CD4-positive, CD25-positive, alpha-beta regulatory T cell (primary cell): ENCODE measurements at regions not wholly inside any gene's neighbourhood (a gene's known extent, or its start where the extent isn't known, plus 50 kb on each side); places are given as distances from the start of the nearest gene placed in this dataset.

ENCODE experiments used
- ATAC-seq, 2 donors: fragments of 150-1000 bp; cut with Tn5 transposase; one replicate each; pipeline ENCODE4 v1.10.0; 2021; ENCODE audit warnings: low read depth in 2 of 2, moderate number of reproducible peaks in 2 of 2, moderate library complexity in 1 of 2
- DNase-seq, 3 donors: peaks; one replicate each; pipeline versions ENCODE4 v3.0.0 to v3.0.0-alpha.2; 2012 to 2022; ENCODE audit warnings: mixed read lengths in 1 of 3
- H3K27ac ChIP-seq: one replicate; pipeline ENCODE4 v1.7.0; 2013; ENCODE audit warnings: mild to moderate bottlenecking, low read length; ENCODE audit not compliant: insufficient read depth, poor library complexity, severe bottlenecking
- H3K27me3 ChIP-seq: one replicate; pipeline ENCODE4 v1.7.0; 2013; ENCODE audit warnings: low read length; ENCODE audit not compliant: control insufficient read depth, insufficient read depth
- H3K36me3 ChIP-seq: one replicate; pipeline ENCODE4 v1.7.0; 2013; ENCODE audit warnings: mild to moderate bottlenecking, low read length, moderate library complexity; ENCODE audit not compliant: control insufficient read depth, insufficient read depth
- H3K4me1 ChIP-seq: 2 replicates; pipeline ENCODE4 v1.7.0; 2013; ENCODE audit warnings: mild to moderate bottlenecking, low read length; ENCODE audit not compliant: insufficient read depth, control insufficient read depth, poor library complexity, severe bottlenecking
- H3K4me3 ChIP-seq: one replicate; pipeline ENCODE4 v1.7.0; 2013; ENCODE audit warnings: low read depth, mild to moderate bottlenecking, low read length, moderate library complexity
- H3K9me3 ChIP-seq, 2 experiments: 1 replicate in 1 of 2; 2 replicates in 1 of 2; pipeline ENCODE4 v1.7.0; 2013; ENCODE audit warnings: low read length in 2 of 2, mild to moderate bottlenecking in 1 of 2, moderate library complexity in 1 of 2; ENCODE audit not compliant: control insufficient read depth in 2 of 2
- H3K27ac Mint-ChIP-seq, 3 donors: one replicate each; pipeline ENCODE4 v1.8.0; 2020 to 2022; ENCODE audit warnings: mild to moderate bottlenecking in 3 of 3, mixed read lengths in 3 of 3, moderate library complexity in 2 of 3
- H3K27me3 Mint-ChIP-seq: one replicate; pipeline ENCODE4 v1.8.0; 2022; ENCODE audit warnings: mild to moderate bottlenecking, mixed read lengths
- H3K36me3 Mint-ChIP-seq: one replicate; pipeline ENCODE4 v1.8.0; 2020; ENCODE audit warnings: mixed read lengths
- H3K4me1 Mint-ChIP-seq, 4 donors: one replicate each; pipeline ENCODE4 v1.8.0; 2020 to 2022; ENCODE audit warnings: mixed read lengths in 4 of 4, mild to moderate bottlenecking in 1 of 4
- H3K4me3 Mint-ChIP-seq, 4 donors: one replicate each; pipeline ENCODE4 v1.8.0; 2020 to 2022; ENCODE audit warnings: mild to moderate bottlenecking in 4 of 4, mixed read lengths in 4 of 4, moderate library complexity in 3 of 4
- H3K9me3 Mint-ChIP-seq, 7 donors: one replicate each; pipeline ENCODE4 v1.8.0; 2020 to 2022; ENCODE audit warnings: mixed read lengths in 7 of 7, mild to moderate bottlenecking in 3 of 7, moderate library complexity in 2 of 7

DNA sequence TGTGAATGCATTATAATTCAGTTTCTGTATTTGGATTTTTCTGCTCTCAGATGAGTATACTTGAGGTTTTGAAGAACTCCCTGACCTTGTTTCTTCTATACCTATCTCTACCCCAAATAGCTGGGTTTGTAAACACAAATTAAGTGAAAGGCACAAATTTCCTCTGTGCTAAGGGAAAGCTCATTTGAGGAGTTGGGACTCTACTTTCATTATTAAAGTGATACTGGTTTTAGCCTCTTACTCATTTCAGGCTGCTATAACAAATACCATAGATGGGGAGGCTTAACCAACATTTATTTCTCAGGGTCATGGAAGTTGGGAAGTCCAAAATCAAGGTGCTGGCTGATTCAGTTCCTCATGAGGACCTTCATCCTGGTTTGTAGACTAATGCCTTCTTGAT is 97.2 kb upstream of the ANKH start:
- peaks cover 2% of the 10 kb centered on the region for H3K27me3 ChIP-seq
- Mint-ChIP-seq H3K27me3 (peaks cover 5% of the 10 kb centered on the region), H3K4me3 (no peak overlapping the region), H3K9me3 (peaks cover 0 to 4% (median 0%) of the 10 kb centered on the region in 7 donors), H3K4me1 (no peaks in the 10 kb centered on the region), H3K36me3 (no peaks in the 10 kb centered on the region), H3K27ac (no peak overlapping the region)
- no peaks in the 10 kb centered on the region for H3K4me1 ChIP-seq
- H3K9me3 ChIP-seq = no peaks in the 10 kb centered on the region
- ATAC-seq = no peak
- H3K36me3 ChIP-seq = no peaks in the 10 kb centered on the region
- no peak for DNase-seq
- H3K4me3 ChIP-seq = no peak overlapping the region
- H3K27ac ChIP-seq = no peak overlapping the region

DNA sequence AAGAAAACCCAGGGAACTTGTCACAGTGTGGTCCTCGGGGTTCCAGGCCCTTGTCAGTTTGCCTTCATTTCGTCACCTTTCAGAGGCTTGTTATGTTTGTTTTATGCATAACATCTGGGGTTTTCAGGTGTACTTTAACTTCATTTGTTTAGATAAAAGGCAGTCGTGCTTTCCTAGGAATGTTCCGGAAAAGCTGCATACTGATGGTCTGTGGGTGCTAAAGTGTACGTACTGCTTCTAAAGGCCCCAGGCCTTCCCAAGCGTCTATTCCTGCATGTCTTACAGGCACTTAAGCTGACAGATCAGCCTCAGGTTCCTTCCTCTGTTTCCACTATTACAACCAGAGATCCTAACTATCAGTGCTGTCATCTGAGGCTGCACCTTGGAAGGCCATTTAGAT is 95.6 kb upstream of the ANKH start:
- DNase-seq = no peak
- Histone ChIP-seq H3K27me3 (peaks cover 2% of the 10 kb centered on the region), H3K9me3 (no peaks in the 10 kb centered on the region), H3K27ac (no peak overlapping the region), H3K4me1 (no peaks in the 10 kb centered on the region), H3K4me3 (no peak overlapping the region), H3K36me3 (no peaks in the 10 kb centered on the region)
- Mint-ChIP-seq H3K4me1 (no peaks in the 10 kb centered on the region), H3K27ac (no peak overlapping the region), H3K36me3 (no peaks in the 10 kb centered on the region), H3K4me3 (no peak overlapping the region), H3K9me3 (peaks cover 0 to 4% (median 0%) of the 10 kb centered on the region in 7 donors), H3K27me3 (peaks cover 5% of the 10 kb centered on the region)
- no peak for ATAC-seq

DNA sequence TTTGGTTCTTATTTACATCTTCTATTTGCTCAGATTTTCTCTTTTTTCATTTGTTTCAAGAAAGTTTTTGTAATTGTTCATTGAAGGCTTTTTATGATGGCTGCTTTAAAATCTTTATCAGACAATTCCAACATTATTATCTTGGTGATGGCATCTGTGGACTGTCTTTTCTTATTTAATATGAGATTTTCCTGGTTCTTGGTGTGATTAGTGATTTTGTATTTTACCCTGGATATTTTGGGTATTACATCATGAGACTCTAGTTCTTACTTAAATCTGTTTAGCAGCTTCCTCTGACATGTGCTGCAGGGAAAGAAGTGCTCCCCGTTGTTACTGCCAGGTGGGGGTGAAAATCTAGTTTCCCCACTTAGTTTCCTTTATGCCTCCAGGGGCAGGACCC is 94.2 kb upstream of the ANKH start:
- no peak for DNase-seq
- H3K9me3 Mint-ChIP-seq = peaks cover 0 to 4% (median 0%) of the 10 kb centered on the region in 7 donors
- no peaks in the 10 kb centered on the region for H3K36me3 ChIP-seq
- peaks cover 2% of the 10 kb centered on the region for H3K27me3 ChIP-seq
- H3K9me3 ChIP-seq = no peaks in the 10 kb centered on the region
- no peaks in the 10 kb centered on the region for H3K27me3 Mint-ChIP-seq
- no peak overlapping the region for H3K4me3 Mint-ChIP-seq
- H3K4me3 ChIP-seq = no peak overlapping the region
- H3K4me1 ChIP-seq = no peaks in the 10 kb centered on the region
- no peaks in the 10 kb centered on the region for H3K36me3 Mint-ChIP-seq
- no peak overlapping the region for H3K27ac Mint-ChIP-seq
- H3K27ac ChIP-seq = no peak overlapping the region
- no peak for ATAC-seq
- no peaks in the 10 kb centered on the region for H3K4me1 Mint-ChIP-seq

DNA sequence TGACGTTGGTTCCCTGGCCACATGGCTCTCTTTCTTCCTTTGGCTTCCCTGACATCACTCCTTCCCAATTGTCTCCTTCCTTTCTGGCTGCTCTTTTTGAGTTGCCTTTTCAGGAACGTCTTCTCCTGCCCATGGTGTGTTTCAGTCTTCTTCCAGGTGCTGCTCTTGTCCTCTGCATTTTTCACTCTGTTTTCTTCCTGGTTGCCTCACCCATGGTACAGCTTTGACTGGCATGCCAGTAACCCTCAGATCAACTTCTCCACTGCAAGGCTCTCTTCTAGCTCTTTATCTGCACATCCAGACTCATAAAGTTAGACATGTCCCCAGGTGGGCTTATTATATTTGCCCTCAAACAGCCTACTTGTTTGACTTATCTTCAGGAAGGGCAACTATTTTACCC is 91.0 kb upstream of the ANKH start:
- Histone ChIP-seq H3K4me1 (no peaks in the 10 kb centered on the region), H3K4me3 (no peak overlapping the region), H3K27ac (no peak overlapping the region), H3K9me3 (no peaks in the 10 kb centered on the region), H3K27me3 (peaks cover 7% of the 10 kb centered on the region), H3K36me3 (no peaks in the 10 kb centered on the region)
- peaks cover 0 to 3% (median 0%) of the 10 kb centered on the region in 7 donors for H3K9me3 Mint-ChIP-seq
- no peak for ATAC-seq
- no peak for DNase-seq
- H3K36me3 Mint-ChIP-seq = no peaks in the 10 kb centered on the region
- H3K27ac Mint-ChIP-seq = no peak overlapping the region
- peaks cover 1% of the 10 kb centered on the region for H3K27me3 Mint-ChIP-seq
- H3K4me3 Mint-ChIP-seq = no peak overlapping the region
- H3K4me1 Mint-ChIP-seq = no peaks in the 10 kb centered on the region

DNA sequence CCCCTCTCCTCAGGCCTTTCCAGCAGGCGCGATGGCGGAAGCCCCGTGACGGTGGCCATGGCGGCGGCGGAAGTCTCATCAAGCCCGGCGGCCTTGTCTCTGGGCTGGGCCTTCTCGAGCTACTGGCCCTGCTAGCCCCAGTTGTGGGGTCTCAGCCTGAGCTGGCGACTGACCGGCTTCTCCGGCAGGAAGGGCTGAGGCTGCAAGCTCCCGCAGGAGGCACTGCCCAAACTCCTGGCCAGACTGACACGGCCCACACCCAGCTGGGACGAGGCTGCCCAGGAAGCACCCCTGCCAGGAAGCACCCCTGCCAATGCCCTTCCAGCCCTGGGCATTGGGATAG is 88.5 kb upstream of the ANKH start:
- Mint-ChIP-seq H3K36me3 (no peaks in the 10 kb centered on the region), H3K4me3 (no peak overlapping the region), H3K27ac (no peak overlapping the region), H3K4me1 (peaks cover 0 to 5% (median 1%) of the 10 kb centered on the region in 4 donors), H3K27me3 (peaks cover 5% of the 10 kb centered on the region), H3K9me3 (peaks cover 0 to 1% (median 0%) of the 10 kb centered on the region in 7 donors)
- peaks cover 5% of the 10 kb centered on the region for H3K27me3 ChIP-seq
- no peaks in the 10 kb centered on the region for H3K4me1 ChIP-seq
- DNase-seq (no peak), ATAC-seq (no peak)
- no peak overlapping the region for H3K4me3 ChIP-seq
- no peaks in the 10 kb centered on the region for H3K36me3 ChIP-seq
- no peak overlapping the region for H3K27ac ChIP-seq
- no peaks in the 10 kb centered on the region for H3K9me3 ChIP-seq

DNA sequence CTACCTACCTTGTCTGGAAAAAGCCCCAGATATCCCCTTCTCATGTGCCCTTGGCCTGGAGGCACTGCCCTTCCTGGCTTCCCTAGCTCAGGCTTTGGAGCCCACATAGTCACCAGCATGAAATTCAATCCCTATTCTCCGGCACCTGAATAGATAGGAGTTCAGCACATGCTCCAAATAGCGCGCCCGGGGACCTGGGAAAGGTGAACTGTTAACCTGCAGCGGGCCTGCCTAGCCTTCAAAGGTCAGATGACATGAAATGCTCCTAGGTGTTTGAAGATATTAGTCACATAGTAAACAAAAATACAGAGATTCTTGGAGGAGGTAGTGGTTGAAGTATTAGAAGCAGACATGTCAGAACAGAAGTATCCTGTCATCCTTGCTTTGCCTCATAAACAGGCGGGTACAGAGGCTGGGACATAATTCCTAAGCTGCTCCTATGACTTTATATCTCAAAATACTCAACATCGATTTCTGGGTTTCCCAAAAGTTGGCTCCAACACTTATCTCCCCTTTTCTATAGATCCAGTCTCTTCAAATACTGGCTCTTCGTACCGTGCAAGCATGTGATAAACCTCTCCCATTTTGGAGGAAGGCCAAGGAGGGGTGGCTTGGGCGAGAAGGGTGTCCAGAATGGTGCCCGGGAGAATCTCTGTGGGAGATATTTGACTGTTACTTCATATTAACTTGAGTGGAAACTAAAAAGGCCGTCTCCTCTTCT is 88.0 kb upstream of the ANKH start:
- H3K4me1 Mint-ChIP-seq = peaks cover 0 to 5% (median 1%) of the 10 kb centered on the region in 4 donors
- Histone ChIP-seq H3K9me3 (no peaks in the 10 kb centered on the region), H3K4me3 (no peak overlapping the region), H3K4me1 (no peaks in the 10 kb centered on the region), H3K27ac (no peak overlapping the region), H3K27me3 (peaks cover 5% of the 10 kb centered on the region), H3K36me3 (no peaks in the 10 kb centered on the region)
- peaks cover 0 to 1% (median 0%) of the 10 kb centered on the region in 7 donors for H3K9me3 Mint-ChIP-seq
- no peak for DNase-seq
- peaks cover 5% of the 10 kb centered on the region for H3K27me3 Mint-ChIP-seq
- no peak overlapping the region for H3K4me3 Mint-ChIP-seq
- ATAC-seq = no peak
- H3K27ac Mint-ChIP-seq = no peak overlapping the region
- H3K36me3 Mint-ChIP-seq = no peaks in the 10 kb centered on the region

DNA sequence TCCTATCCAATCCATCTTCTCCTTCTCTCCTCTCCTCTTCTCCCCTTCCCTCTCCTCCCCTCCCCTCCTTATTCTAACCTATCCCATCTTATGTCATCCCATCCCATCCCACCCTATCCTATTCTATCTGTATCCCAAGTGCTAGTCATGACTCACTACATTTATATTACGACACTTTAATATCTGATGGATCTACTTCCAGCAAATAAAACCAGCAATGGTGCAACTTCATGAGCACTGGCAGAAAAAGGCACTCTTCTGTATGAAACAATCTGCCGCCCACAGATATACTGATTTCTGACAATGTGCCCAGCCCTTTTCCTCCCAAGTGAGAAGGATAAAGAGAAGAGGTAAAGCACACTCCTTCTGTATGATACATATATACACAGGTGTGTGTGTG is 86.6 kb upstream of the ANKH start:
- H3K9me3 Mint-ChIP-seq = no peaks in the 10 kb centered on the region
- Histone ChIP-seq H3K9me3 (no peaks in the 10 kb centered on the region), H3K36me3 (no peaks in the 10 kb centered on the region), H3K4me3 (no peak overlapping the region), H3K27me3 (peaks cover 5% of the 10 kb centered on the region), H3K27ac (no peak overlapping the region), H3K4me1 (no peaks in the 10 kb centered on the region)
- peaks cover 0 to 5% (median 1%) of the 10 kb centered on the region in 4 donors for H3K4me1 Mint-ChIP-seq
- DNase-seq (no peak), ATAC-seq (no peak)
- no peak overlapping the region for H3K4me3 Mint-ChIP-seq
- no peak overlapping the region for H3K27ac Mint-ChIP-seq
- H3K27me3 Mint-ChIP-seq = peaks cover 10% of the 10 kb centered on the region
- H3K36me3 Mint-ChIP-seq = no peaks in the 10 kb centered on the region

DNA sequence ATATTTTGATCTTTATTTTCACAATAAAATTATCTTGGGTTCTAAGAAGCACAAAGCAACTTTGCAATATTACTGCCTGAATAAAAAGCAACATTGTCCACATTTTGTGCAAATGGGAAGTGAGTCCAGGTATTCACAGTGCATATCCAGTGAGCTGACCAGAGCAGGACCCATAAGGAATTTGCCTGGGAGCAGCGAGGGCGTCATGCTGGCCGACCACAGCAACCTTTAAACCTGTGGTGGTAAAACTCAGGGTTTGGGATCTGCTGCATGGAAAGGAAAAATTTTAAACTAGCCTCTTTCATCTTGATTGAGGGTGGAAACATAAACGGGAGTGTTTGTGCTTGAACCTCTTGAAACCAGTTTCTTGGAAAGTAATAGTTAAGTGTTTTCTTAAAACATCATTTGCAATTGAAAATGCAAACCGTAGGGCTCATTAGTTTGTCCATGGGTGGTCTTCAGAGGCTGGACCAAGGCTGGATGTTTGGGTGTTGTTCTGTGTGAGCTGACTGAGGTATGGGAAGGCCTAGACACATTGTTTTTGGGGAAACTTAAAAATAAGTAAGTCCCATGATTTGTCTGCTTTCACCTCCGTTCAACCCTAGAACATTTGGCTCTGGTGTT is 85.0 kb upstream of the ANKH start:
- ATAC-seq = no peak
- Histone ChIP-seq H3K4me1 (no peaks in the 10 kb centered on the region), H3K36me3 (no peaks in the 10 kb centered on the region), H3K9me3 (no peaks in the 10 kb centered on the region), H3K27ac (no peak overlapping the region), H3K27me3 (peaks cover 5% of the 10 kb centered on the region), H3K4me3 (no peak overlapping the region)
- no peak overlapping the region for H3K4me3 Mint-ChIP-seq
- DNase-seq = no peak
- H3K4me1 Mint-ChIP-seq = peaks cover 0 to 5% (median 1%) of the 10 kb centered on the region in 4 donors
- H3K27ac Mint-ChIP-seq = no peak overlapping the region
- H3K9me3 Mint-ChIP-seq = peaks cover 0 to under 1% (median 0%) of the 10 kb centered on the region in 7 donors
- peaks cover 10% of the 10 kb centered on the region for H3K27me3 Mint-ChIP-seq
- no peaks in the 10 kb centered on the region for H3K36me3 Mint-ChIP-seq
